H9 (cell line): ENCODE measurements at regions not wholly inside any gene's neighbourhood (a gene's known extent, or its start where the extent isn't known, plus 50 kb on each side); places are given as distances from the start of the nearest gene placed in this dataset.
A peak's percentile ranks its signal among the peaks of the same experiment; 100 is the strongest.

Experiments
- DNase-seq: peaks from one replicate; pipeline ENCODE4 v3.0.0-alpha.2; 2017
- H2AFZ ChIP-seq: one replicate; pipeline ENCODE4 v1.6.1; 2013; ENCODE audit warnings: mild to moderate bottlenecking, low read length, control low read depth, moderate library complexity
- H2AK5ac ChIP-seq: 2 replicates; pipeline ENCODE4 v1.6.1; 2013; ENCODE audit warnings: low read length, control low read depth, mixed read lengths; ENCODE audit not compliant: insufficient read length
- H2BK120ac ChIP-seq: one replicate; pipeline ENCODE4 v1.6.1; 2013; ENCODE audit warnings: low read depth, mild to moderate bottlenecking, low read length, control low read depth, inconsistent platforms; ENCODE audit not compliant: poor library complexity, severe bottlenecking
- H2BK12ac ChIP-seq: 2 replicates; pipeline ENCODE4 v1.6.1; 2013; ENCODE audit warnings: low read length, control low read depth, mixed read lengths, low read depth; ENCODE audit not compliant: insufficient read length
- H2BK15ac ChIP-seq: 2 replicates; pipeline ENCODE4 v1.6.1; 2013; ENCODE audit warnings: low read depth, low read length, control low read depth
- H2BK20ac ChIP-seq: one replicate; pipeline ENCODE4 v1.6.1; 2013; ENCODE audit warnings: low read depth, mild to moderate bottlenecking, low read length, control low read depth, inconsistent platforms; ENCODE audit not compliant: poor library complexity, severe bottlenecking
- H2BK5ac ChIP-seq: 2 replicates; pipeline ENCODE4 v1.6.1; 2013; ENCODE audit warnings: low read length, control low read depth, mixed read lengths; ENCODE audit not compliant: insufficient read length
- H3K14ac ChIP-seq: 2 replicates; pipeline ENCODE4 v1.6.1; 2013; ENCODE audit warnings: low read length, control low read depth; ENCODE audit not compliant: insufficient read depth
- H3K18ac ChIP-seq: 2 replicates; pipeline ENCODE4 v1.6.1; 2013; ENCODE audit warnings: low read depth, mild to moderate bottlenecking, mixed read lengths, low read length, control low read depth; ENCODE audit not compliant: insufficient read length
- H3K23ac ChIP-seq: 2 replicates; pipeline ENCODE4 v1.6.1; 2013; ENCODE audit warnings: low read length, control low read depth, mixed read lengths, low read depth; ENCODE audit not compliant: insufficient read length
- H3K23me2 ChIP-seq: 2 replicates; pipeline ENCODE4 v1.6.1; 2013; ENCODE audit warnings: low read depth, mild to moderate bottlenecking, mixed read lengths, low read length, control low read depth; ENCODE audit not compliant: insufficient read length, poor library complexity, severe bottlenecking
- H3K27ac ChIP-seq: 2 replicates; pipeline ENCODE4 v1.5.1; 2013; ENCODE audit warnings: low read length, control low read depth, mixed read lengths, low read depth; ENCODE audit not compliant: insufficient read length
- H3K27me3 ChIP-seq: 2 replicates; pipeline ENCODE4 v1.6.1; 2013; ENCODE audit warnings: low read length, control low read depth, inconsistent platforms; ENCODE audit not compliant: insufficient read depth
- H3K4ac ChIP-seq: 2 replicates; pipeline ENCODE4 v1.6.1; 2013; ENCODE audit warnings: low read depth, mild to moderate bottlenecking, control low read depth, inconsistent platforms, low read length, moderate library complexity
- H3K4me1 ChIP-seq: 2 replicates; pipeline ENCODE4 v1.6.1; 2013; ENCODE audit warnings: low read length, control low read depth, inconsistent platforms; ENCODE audit not compliant: insufficient read depth
- H3K4me2 ChIP-seq: 2 replicates; pipeline ENCODE4 v1.6.1; 2013; ENCODE audit warnings: low read length, control low read depth, mixed read lengths; ENCODE audit not compliant: insufficient read length, insufficient read depth
- H3K56ac ChIP-seq: 2 replicates; pipeline ENCODE4 v1.6.1; 2013; ENCODE audit warnings: low read depth, mild to moderate bottlenecking, mixed read lengths, low read length, control low read depth; ENCODE audit not compliant: insufficient read length
- H3K79me1 ChIP-seq: 2 replicates; pipeline ENCODE4 v1.6.1; 2013; ENCODE audit warnings: low read depth, mild to moderate bottlenecking, moderate library complexity, low read length, control low read depth, inconsistent platforms; ENCODE audit not compliant: insufficient read depth, poor library complexity, severe bottlenecking
- H3K79me2 ChIP-seq: 2 replicates; pipeline ENCODE4 v1.6.1; 2013; ENCODE audit warnings: low read length, control low read depth, inconsistent platforms; ENCODE audit not compliant: insufficient read depth
- H3K9ac ChIP-seq: 2 replicates; pipeline ENCODE4 v1.6.1; 2013; ENCODE audit warnings: low read length, control low read depth, mixed read lengths; ENCODE audit not compliant: insufficient read length; ENCODE audit errors: extremely low read depth
- H3K9me3 ChIP-seq: one replicate; pipeline ENCODE4 v1.6.1; 2013; ENCODE audit warnings: low read depth, low read length, inconsistent platforms; ENCODE audit not compliant: control insufficient read depth
- H3T11ph ChIP-seq: one replicate; pipeline ENCODE4 v1.6.1; 2013; ENCODE audit warnings: mild to moderate bottlenecking, low read length, control low read depth, inconsistent platforms
- H4K20me1 ChIP-seq: one replicate; pipeline ENCODE4 v1.6.1; 2013; ENCODE audit not compliant: control insufficient read depth, insufficient read length, insufficient read depth
- H4K5ac ChIP-seq: 2 replicates; pipeline ENCODE4 v1.6.1; 2013; ENCODE audit warnings: low read depth, mild to moderate bottlenecking, mixed read lengths, low read length, control low read depth; ENCODE audit not compliant: insufficient read length
- H4K8ac ChIP-seq: replicated peaks from 2 replicates; pipeline ENCODE4 v1.6.1; 2013; ENCODE audit warnings: low read length, control low read depth, mixed read lengths, low read depth; ENCODE audit not compliant: insufficient read length
- H4K91ac ChIP-seq: 2 replicates; pipeline ENCODE4 v1.6.1; 2013; ENCODE audit warnings: low read depth, mild to moderate bottlenecking, moderate library complexity, mixed read lengths, low read length, control low read depth; ENCODE audit not compliant: insufficient read length
- H3K27ac Mint-ChIP-seq, 3 experiments: 2 replicates in 2 of 3; 3 replicates in 1 of 3; pipeline ENCODE4 v1.8.0; 2020 to 2021; ENCODE audit warnings: mixed read lengths in 3 of 3, mild to moderate bottlenecking in 1 of 3, moderate library complexity in 1 of 3
- H3K27me3 Mint-ChIP-seq: 2 replicates; pipeline ENCODE4 v1.8.0; 2021; ENCODE audit warnings: low read depth, mild to moderate bottlenecking, moderate library complexity, mixed read lengths
- H3K36me3 Mint-ChIP-seq, 3 experiments: 2 replicates in 2 of 3; 3 replicates in 1 of 3; pipeline ENCODE4 v1.8.0; 2020 to 2021; ENCODE audit warnings: low read depth in 3 of 3, mixed read lengths in 3 of 3; ENCODE audit not compliant: insufficient read depth in 1 of 3
- H3K4me1 Mint-ChIP-seq, 2 experiments: 2 replicates each; pipeline ENCODE4 v1.8.0; 2020; ENCODE audit warnings: mixed read lengths in 2 of 2
- H3K4me3 Mint-ChIP-seq, 2 experiments: 2 replicates in 1 of 2; 3 replicates in 1 of 2; pipeline ENCODE4 v1.8.0; 2020 to 2021; ENCODE audit warnings: mild to moderate bottlenecking in 2 of 2, mixed read lengths in 2 of 2, moderate library complexity in 1 of 2
- H3K9me3 Mint-ChIP-seq, 2 experiments: 2 replicates in 1 of 2; 3 replicates in 1 of 2; pipeline ENCODE4 v1.8.0; 2020; ENCODE audit warnings: mild to moderate bottlenecking in 2 of 2, mixed read lengths in 2 of 2, moderate library complexity in 1 of 2
- CTCF ChIP-seq: fragments of 200-600 bp; sonication (generic); conservative IDR thresholded peaks from 3 replicates; pipeline ENCODE4 v1.8.0; 2021; ENCODE audit warnings: antibody characterized with exemption, mild to moderate bottlenecking
- WGBS: extraction: QIAGEN DNeasy Blood & Tissue Kit; methylation state at CpG from one replicate; pipeline ENCODE4 v1.1.7; 2013; ENCODE audit warnings: missing lambda C conversion rate, low lambda C conversion rate, mixed read lengths; ENCODE audit not compliant: insufficient read length; ENCODE audit errors: extremely low coverage; 5-methylcytosine and 5-hydroxymethylcytosine counted together

GRCh38 chr15:25087137-25087536 is 132.3 kb downstream of the SNRPN start:
- Histone ChIP-seq H3K79me2 (peaks cover 3% of the 10 kb centered on the region; the same call in 1 of the 2 replicates), H3K9me3 (peaks cover 65% of the 10 kb centered on the region)
- H3K36me3 Mint-ChIP-seq: peaks cover 93 to 100% (median 100%) of the 10 kb centered on the region in 3 experiments

More at GRCh38 chr15:25087137-25087536, 132.3 kb downstream of the SNRPN start:
- Histone ChIP-seq H3K18ac (no peak overlapping the region), H3K23ac (no peak overlapping the region), H3K14ac (no peak overlapping the region), H2BK120ac (no peak overlapping the region), H3K56ac (no peak overlapping the region), H3K27me3 (no peaks in the 10 kb centered on the region), H4K20me1 (no peaks in the 10 kb centered on the region), H3K4me2 (no peak overlapping the region), H2AFZ (no peak overlapping the region), H2BK12ac (no peak overlapping the region), H2BK20ac (no peak overlapping the region), H3T11ph (no peak overlapping the region), H4K91ac (no peak overlapping the region), H3K27ac (no peak overlapping the region), H3K4ac (no peak overlapping the region), H2BK15ac (no peak overlapping the region), H3K9ac (no peak overlapping the region), H3K23me2 (no peaks in the 10 kb centered on the region), H3K79me1 (no peaks in the 10 kb centered on the region), H4K8ac (no peak overlapping the region), H4K5ac (peak overlapping the region; percentile 34), H3K4me1 (no peaks in the 10 kb centered on the region), H2BK5ac (no peak overlapping the region), H2AK5ac (no peak overlapping the region)
- no peaks in the 10 kb centered on the region; the same call in none of the 2 replicates for H3K27me3 Mint-ChIP-seq
- H3K4me3 Mint-ChIP-seq: no peak overlapping the region
- DNase-seq: peak; percentile 15
- H3K27ac Mint-ChIP-seq: no peak overlapping the region
- TF ChIP-seq CTCF: no peak
- no peaks in the 10 kb centered on the region for H3K4me1 Mint-ChIP-seq
- no CpG with 5 or more reads among the region's 8 CpGs for WGBS
- peaks cover 91 to 95% of the 10 kb centered on the region in 2 experiments for H3K9me3 Mint-ChIP-seq
